Pancreas (tissue), 10 donors: ENCODE measurements at regions not wholly inside any gene's neighbourhood (a gene's known extent, or its start where the extent isn't known, plus 50 kb on each side); places are given as distances from the start of the nearest gene placed in this dataset.

ENCODE experiments used
- ATAC-seq, 4 donors: fragments of 200-7000 bp; cut with Tn5 transposase; one replicate each; pipeline versions ENCODE4 v1.8.0 to v1.9.1; 2020; ENCODE audit warnings: mild to moderate bottlenecking in 4 of 4, moderate library complexity in 4 of 4
- DNase-seq, 6 donors: peaks; one replicate each; pipeline ENCODE4 v3.0.0-alpha.2; 2020
- FAIRE-seq: peaks from 2 replicates; lab custom pipeline; 2012; peaks lifted over from hg19 to GRCh38; lab: Jason Lieb, UNC
- H3K27ac ChIP-seq, 4 donors: fragments of 200-600 bp; sonication (generic); 1 replicate in 3 of 4; 2 replicates in 1 of 4; pipeline versions ENCODE4 v1.5.0 to v1.8.0; 2020
- H3K27me3 ChIP-seq, 4 donors: fragments of 200-600 bp; one replicate each; pipeline ENCODE4 v1.8.0; 2021
- H3K36me3 ChIP-seq, 3 donors: fragments of 200-600 bp; sonication (generic) in 1 of 3; one replicate each; pipeline versions ENCODE4 v1.5.0 to v1.8.0; 2020 to 2021
- H3K4me1 ChIP-seq, 3 donors: fragments of 200-600 bp; one replicate each; pipeline ENCODE4 v1.8.0; 2021
- H3K4me3 ChIP-seq, 4 donors: fragments of 200-600 bp; sonication (generic) in 2 of 4; one replicate each; pipeline versions ENCODE4 v1.5.0 to v1.8.0; 2020 to 2021
- H3K9me3 ChIP-seq, 4 donors: fragments of 200-600 bp; one replicate each; pipeline ENCODE4 v1.8.0; 2021
- WGBS, 2 donors: extraction: QIAGEN DNeasy Blood & Tissue Kit; methylation state at CpG; one replicate each; pipeline ENCODE4 v1.1.7; 2013; 5-methylcytosine and 5-hydroxymethylcytosine counted together
- intact Hi-C, 3 donors: fragments of 100-400 bp; cut with DNase I; formaldehyde crosslinking; loops; one replicate each; pipeline versions ENCODE4 v1.11.1 to v1.14.2; 2022
- TF ChIP-seq, protein P1 (sequence below), 4 donors: fragments of 200-600 bp; sonication (generic) in 3 of 4; IDR thresholded peaks; one replicate each; pipeline versions ENCODE4 v1.5.0 to v1.8.0; 2021; ENCODE audit warnings: antibody characterized with exemption in 4 of 4
- donor health status: healthy with polysubstance abuse.
- donor health status: DM: no; HTN: no; CAD: no; lungs with moderate emphysema.
- donor health status: DM: no; HTN: no; CAD: no.
- donor health status: control.
- donor health status: control.
- donor health status: Bipolar disorder and iron deficiency.
- donor health status: DM: yes; HTN: yes; CAD: no.
- donor health status: DM: no; HTN: no; CAD: no.
- donor health status: DM: no; HTN: no; CAD: no.
- donor health status: DM: yes; HTN: yes; CAD: no.

- ATAC-seq (no peak), FAIRE-seq (no peak), DNase-seq (no peak)
- H3K9me3 ChIP-seq, result no peaks in the 10 kb centered on the region
- 39 to 62% methylated on average over 2 of the region's 2 CpGs for WGBS, 2 donors
- intact Hi-C loops, result no loop called here
- H3K27me3 ChIP-seq, result no peaks in the 10 kb centered on the region
- TF ChIP-seq, protein P1, sequence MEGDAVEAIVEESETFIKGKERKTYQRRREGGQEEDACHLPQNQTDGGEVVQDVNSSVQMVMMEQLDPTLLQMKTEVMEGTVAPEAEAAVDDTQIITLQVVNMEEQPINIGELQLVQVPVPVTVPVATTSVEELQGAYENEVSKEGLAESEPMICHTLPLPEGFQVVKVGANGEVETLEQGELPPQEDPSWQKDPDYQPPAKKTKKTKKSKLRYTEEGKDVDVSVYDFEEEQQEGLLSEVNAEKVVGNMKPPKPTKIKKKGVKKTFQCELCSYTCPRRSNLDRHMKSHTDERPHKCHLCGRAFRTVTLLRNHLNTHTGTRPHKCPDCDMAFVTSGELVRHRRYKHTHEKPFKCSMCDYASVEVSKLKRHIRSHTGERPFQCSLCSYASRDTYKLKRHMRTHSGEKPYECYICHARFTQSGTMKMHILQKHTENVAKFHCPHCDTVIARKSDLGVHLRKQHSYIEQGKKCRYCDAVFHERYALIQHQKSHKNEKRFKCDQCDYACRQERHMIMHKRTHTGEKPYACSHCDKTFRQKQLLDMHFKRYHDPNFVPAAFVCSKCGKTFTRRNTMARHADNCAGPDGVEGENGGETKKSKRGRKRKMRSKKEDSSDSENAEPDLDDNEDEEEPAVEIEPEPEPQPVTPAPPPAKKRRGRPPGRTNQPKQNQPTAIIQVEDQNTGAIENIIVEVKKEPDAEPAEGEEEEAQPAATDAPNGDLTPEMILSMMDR (IDR thresholded peaks at IDR 0.05), result no peak
- no peaks in the 10 kb centered on the region for H3K36me3 ChIP-seq
- H3K27ac ChIP-seq, result no peak overlapping the region
- no peak overlapping the region for H3K4me3 ChIP-seq
- no peaks in the 10 kb centered on the region for H3K4me1 ChIP-seq
These were observed 75.8 kb upstream of the TNIP3 start for GRCh38 chr4:121239951-121240350.

DNA sequence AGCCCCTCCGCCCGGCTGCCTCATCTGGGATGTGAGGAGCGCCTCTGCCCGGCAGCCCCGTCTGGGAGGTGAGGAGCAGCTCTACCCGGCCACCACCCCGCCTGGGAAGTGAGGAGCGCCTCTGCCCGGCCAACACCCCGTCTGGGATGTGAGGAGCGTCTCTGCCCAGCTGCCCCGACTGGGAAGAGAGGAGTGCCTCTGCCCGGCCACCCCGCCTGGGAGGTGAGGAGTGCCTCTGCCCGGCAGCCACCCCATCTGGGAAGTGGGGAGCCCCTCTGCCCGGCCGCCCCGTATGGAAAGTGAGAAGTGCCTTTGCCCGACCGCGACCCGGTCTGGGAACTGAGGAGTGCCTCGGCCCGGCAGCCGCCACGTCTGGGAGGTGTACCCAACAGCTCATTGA lies 74.3 kb upstream of the TNIP3 start:
- Histone ChIP-seq H3K9me3 (no peaks in the 10 kb centered on the region), H3K4me3 (no peak overlapping the region), H3K36me3 (no peaks in the 10 kb centered on the region), H3K4me1 (no peaks in the 10 kb centered on the region), H3K27me3 (no peaks in the 10 kb centered on the region), H3K27ac (no peak overlapping the region)
- TF ChIP-seq, protein P1 (IDR thresholded peaks at IDR 0.05), result no peak
- intact Hi-C loops, result no loop called here
- FAIRE-seq, result no peak
- 84 to 94% methylated on average over 26 of the region's 26 CpGs for WGBS, 2 donors
- peak in 2 of 6 donors; percentile 23 to 66 for DNase-seq
- ATAC-seq, result no peak

DNA sequence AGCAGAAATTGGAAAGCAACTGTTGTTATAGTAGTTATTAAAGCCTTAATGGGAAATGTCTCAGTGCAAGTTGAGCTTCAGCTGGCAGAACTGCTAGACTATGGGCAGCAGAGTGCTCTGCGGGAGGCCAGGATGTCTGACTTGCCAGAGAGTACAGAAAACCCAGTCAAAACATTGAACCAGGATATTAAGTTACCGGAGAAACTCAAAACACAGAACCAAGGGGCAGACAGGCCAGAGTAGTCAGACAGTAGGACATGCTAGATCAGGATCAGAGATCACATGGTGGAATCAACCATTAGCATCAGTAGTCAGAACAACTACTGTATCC lies 72.9 kb upstream of the TNIP3 start:
- Histone ChIP-seq H3K27ac (no peak overlapping the region), H3K9me3 (no peaks in the 10 kb centered on the region), H3K27me3 (no peaks in the 10 kb centered on the region), H3K4me1 (no peaks in the 10 kb centered on the region), H3K36me3 (no peaks in the 10 kb centered on the region), H3K4me3 (no peak overlapping the region)
- ATAC-seq (no peak), DNase-seq (no peak), FAIRE-seq (no peak)
- TF ChIP-seq, protein P1 (IDR thresholded peaks at IDR 0.05), result no peak
- intact Hi-C loops, result no loop called here
- 74 to 90% methylated on average over 2 of the region's 2 CpGs for WGBS, 2 donors

DNA sequence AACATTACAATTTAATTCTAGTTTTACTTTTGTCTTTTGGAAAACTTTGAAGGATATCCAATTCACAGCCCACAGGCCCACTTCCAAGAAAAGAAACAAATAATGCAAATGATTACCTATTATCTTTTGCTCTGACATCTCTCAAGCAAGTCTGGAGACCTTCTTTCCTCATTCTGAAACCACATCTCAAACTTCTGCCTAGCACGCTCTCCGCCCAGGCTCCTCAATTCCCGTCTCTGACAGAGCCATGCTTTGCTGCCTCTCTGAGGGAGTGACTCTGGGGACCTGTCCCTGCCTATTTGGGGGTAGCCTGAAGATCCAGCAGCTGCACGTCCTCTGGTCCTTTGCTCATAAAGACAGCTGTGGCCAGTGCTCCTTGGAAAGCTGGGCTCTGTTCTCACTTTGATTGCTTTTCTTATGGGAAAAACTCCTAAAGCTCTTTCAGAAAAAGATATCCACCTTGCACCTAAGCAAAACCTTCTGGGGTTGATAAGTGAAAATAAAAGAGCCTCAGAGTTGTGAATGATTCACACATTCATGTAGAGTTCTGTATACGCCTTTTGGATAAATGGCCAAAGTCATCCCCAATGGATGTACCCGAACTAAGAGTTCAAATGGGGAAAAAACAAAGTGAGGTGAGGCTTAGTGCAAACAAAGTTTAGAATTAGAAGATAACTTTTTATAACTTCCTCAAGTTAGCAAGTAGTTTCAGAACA lies 72.4 kb upstream of the TNIP3 start:
- H3K9me3 ChIP-seq, result no peaks in the 10 kb centered on the region
- no peak overlapping the region for H3K27ac ChIP-seq
- 72 to 87% methylated on average over 6 of the region's 6 CpGs for WGBS, 2 donors
- H3K36me3 ChIP-seq, result no peaks in the 10 kb centered on the region
- intact Hi-C loops, result no loop called here
- ATAC-seq (no peak), DNase-seq (no peak), FAIRE-seq (no peak)
- no peak overlapping the region for H3K4me3 ChIP-seq
- TF ChIP-seq, protein P1 (IDR thresholded peaks at IDR 0.05), result no peak
- no peaks in the 10 kb centered on the region for H3K27me3 ChIP-seq
- no peaks in the 10 kb centered on the region for H3K4me1 ChIP-seq

GRCh38 chr4:121233982-121234381 lies 69.9 kb upstream of the TNIP3 start:
- DNase-seq (no peak), ATAC-seq (no peak), FAIRE-seq (no peak)
- TF ChIP-seq, protein P1 (IDR thresholded peaks at IDR 0.05), result no peak
- no peaks in the 10 kb centered on the region for H3K9me3 ChIP-seq
- no peak overlapping the region for H3K4me3 ChIP-seq
- no peaks in the 10 kb centered on the region for H3K27me3 ChIP-seq
- no peak overlapping the region for H3K27ac ChIP-seq
- 34 to 51% methylated on average over 4 of the region's 4 CpGs for WGBS, 2 donors
- intact Hi-C loops, result no loop called here
- no peaks in the 10 kb centered on the region for H3K4me1 ChIP-seq
- H3K36me3 ChIP-seq, result no peaks in the 10 kb centered on the region
